IMR-90 (cell line): ENCODE measurements at regions not wholly inside any gene's neighbourhood (a gene's known extent, or its start where the extent isn't known, plus 50 kb on each side); places are given as distances from the start of the nearest gene placed in this dataset.
A peak's percentile ranks its signal among the peaks of the same experiment; 100 is the strongest.

Experiments
- ATAC-seq: fragments of 200-7000 bp; cut with Tn5 transposase; 2 replicates; pipeline ENCODE4 v1.9.1; 2020; ENCODE audit warnings: low read depth, mild to moderate bottlenecking, moderate library complexity
- BruUV-seq: library from RNA; stranded (reverse); fragments of 400-500 nt; replicated peaks from 2 replicates; lab custom pipeline; 2021; lab: Mats Ljungman, UMichigan
- CTCF ChIA-PET: fragments of 300-600 bp; formaldehyde crosslinking; extraction: SDS; loops from one replicate; lab custom pipeline; 2021; ENCODE audit warnings: antibody characterized with exemption; lab: Yijun Ruan, JAX
- POLR2A ChIA-PET: fragments of 300-600 bp; sonication (Branson Sonifier 250); formaldehyde crosslinking; loops from one replicate; lab custom pipeline; 2022; ENCODE audit warnings: antibody characterized with exemption; ENCODE audit not compliant: unreplicated experiment; lab: Charles Lee
- DNase-seq: peaks from one replicate; pipeline ENCODE4 v3.0.0; 2013
- H2AFZ ChIP-seq: replicated peaks from 2 replicates; pipeline ENCODE3; 2013; ENCODE audit warnings: low read length, mild to moderate bottlenecking; ENCODE audit not compliant: poor library complexity
- H2AK5ac ChIP-seq: 2 replicates; pipeline ENCODE4 v1.6.1; 2013; ENCODE audit warnings: low read depth, low read length, inconsistent platforms
- H2AK9ac ChIP-seq: replicated peaks from 2 replicates; pipeline ENCODE3; 2013; ENCODE audit warnings: mild to moderate bottlenecking, low read depth, low read length, moderate library complexity; ENCODE audit not compliant: poor library complexity
- H2BK120ac ChIP-seq: 2 replicates; pipeline ENCODE4 v1.6.1; 2013; ENCODE audit warnings: low read depth, low read length, inconsistent platforms
- H2BK15ac ChIP-seq: 3 replicates; pipeline ENCODE4 v1.6.1; 2013; ENCODE audit warnings: low read depth, low read length, inconsistent platforms
- H2BK20ac ChIP-seq: 2 replicates; pipeline ENCODE4 v1.6.1; 2013; ENCODE audit warnings: low read depth, mild to moderate bottlenecking, inconsistent platforms, low read length, moderate library complexity
- H2BK5ac ChIP-seq: 2 replicates; pipeline ENCODE4 v1.6.1; 2013; ENCODE audit warnings: mild to moderate bottlenecking, low read depth, low read length, inconsistent platforms; ENCODE audit not compliant: poor library complexity, severe bottlenecking
- H3K14ac ChIP-seq: replicated peaks from 2 replicates; pipeline ENCODE4 v1.6.1; 2013; ENCODE audit warnings: low read depth, low read length, inconsistent platforms
- H3K18ac ChIP-seq: 2 replicates; pipeline ENCODE4 v1.6.1; 2013; ENCODE audit warnings: low read depth, low read length, control low read depth
- H3K23ac ChIP-seq: 2 replicates; pipeline ENCODE4 v1.6.1; 2013; ENCODE audit warnings: low read depth, low read length, inconsistent platforms
- H3K27ac ChIP-seq: 2 replicates; pipeline ENCODE4 v1.5.1; 2013; ENCODE audit warnings: mild to moderate bottlenecking, control low read depth, low read length; ENCODE audit not compliant: insufficient read depth
- H3K27me3 ChIP-seq: 2 replicates; pipeline ENCODE4 v1.6.1; 2013; ENCODE audit warnings: low read length; ENCODE audit not compliant: control insufficient read depth, insufficient read depth
- H3K36me3 ChIP-seq: 2 replicates; pipeline ENCODE4 v1.6.1; 2013; ENCODE audit warnings: low read length, mixed read lengths; ENCODE audit not compliant: control insufficient read depth, insufficient read depth
- H3K4ac ChIP-seq: 2 replicates; pipeline ENCODE4 v1.6.1; 2013; ENCODE audit warnings: low read depth, low read length, inconsistent platforms
- H3K4me1 ChIP-seq: 2 replicates; pipeline ENCODE4 v1.6.1; 2013; ENCODE audit warnings: low read length, mixed read lengths; ENCODE audit not compliant: control insufficient read depth, insufficient read depth
- H3K4me2 ChIP-seq: 2 replicates; pipeline ENCODE4 v1.6.1; 2013; ENCODE audit warnings: low read depth, mild to moderate bottlenecking, control low read depth, low read length, moderate library complexity
- H3K4me3 ChIP-seq: 2 replicates; pipeline ENCODE4 v1.5.1; 2013; ENCODE audit warnings: low read depth, mild to moderate bottlenecking, control low read depth, low read length, moderate library complexity; ENCODE audit not compliant: insufficient read depth
- H3K56ac ChIP-seq: 2 replicates; pipeline ENCODE4 v1.6.1; 2013; ENCODE audit warnings: low read length, inconsistent platforms; ENCODE audit not compliant: insufficient read depth; ENCODE audit errors: extremely low read depth
- H3K79me1 ChIP-seq, 2 experiments: 2 replicates each; pipeline ENCODE4 v1.6.1; 2013; ENCODE audit warnings: low read length in 2 of 2, inconsistent platforms in 1 of 2, low read depth in 1 of 2
- H3K9ac ChIP-seq: 2 replicates; pipeline ENCODE4 v1.6.1; 2013; ENCODE audit warnings: low read depth, low read length, control low read depth
- H3K9me1 ChIP-seq: 2 replicates; pipeline ENCODE4 v1.6.1; 2013; ENCODE audit warnings: low read length, inconsistent platforms; ENCODE audit not compliant: insufficient read depth
- H3K9me3 ChIP-seq: 2 replicates; pipeline ENCODE4 v1.6.1; 2013; ENCODE audit warnings: low read length; ENCODE audit not compliant: control insufficient read depth, insufficient read depth
- H4K20me1 ChIP-seq: 2 replicates; pipeline ENCODE4 v1.6.1; 2013; ENCODE audit warnings: low read length, inconsistent platforms; ENCODE audit not compliant: insufficient read depth
- H4K5ac ChIP-seq: 2 replicates; pipeline ENCODE4 v1.6.1; 2013; ENCODE audit warnings: mild to moderate bottlenecking, low read depth, low read length, control low read depth
- H4K8ac ChIP-seq, 2 experiments: 2 replicates each; pipeline ENCODE4 v1.6.1; 2013; ENCODE audit warnings: low read depth in 2 of 2, low read length in 2 of 2, control low read depth in 1 of 2, inconsistent platforms in 1 of 2
- H4K91ac ChIP-seq: 2 replicates; pipeline ENCODE4 v1.6.1; 2013; ENCODE audit warnings: low read depth, low read length, inconsistent platforms; ENCODE audit not compliant: insufficient read depth
- BHLHE40 ChIP-seq: fragments of 150-350 bp; IDR thresholded peaks from 2 replicates; pipeline ENCODE4 v1.6.1; 2016; ENCODE audit warnings: mild to moderate bottlenecking, low read depth, low read length
- CTCF ChIP-seq: conservative IDR thresholded peaks from 2 replicates; pipeline ENCODE4 v1.5.1; 2012; ENCODE audit warnings: mild to moderate bottlenecking, low read depth, low read length, improper control_type of control experiment
- MAFK ChIP-seq: IDR thresholded peaks from 2 replicates; pipeline ENCODE4 v1.6.1; 2012; ENCODE audit warnings: low read depth, low read length, improper control_type of control experiment
- MXI1 ChIP-seq: IDR thresholded peaks from 2 replicates; pipeline ENCODE4 v1.6.1; 2012; ENCODE audit warnings: low read depth, mild to moderate bottlenecking, low read length, moderate library complexity, borderline replicate concordance
- NFE2L2 ChIP-seq: fragments of 150-350 bp; IDR thresholded peaks from 2 replicates; pipeline ENCODE4 v1.6.1; 2016; ENCODE audit warnings: low read depth, mild to moderate bottlenecking, low read length
- POLR2A ChIP-seq: IDR thresholded peaks from 2 replicates; pipeline ENCODE4 v1.6.1; 2012; ENCODE audit warnings: mild to moderate bottlenecking, low read depth, low read length
- RAD21 ChIP-seq: IDR thresholded peaks from 2 replicates; pipeline ENCODE4 v1.6.1; 2012; ENCODE audit warnings: low read length, improper control_type of control experiment
- RCOR1 ChIP-seq: IDR thresholded peaks from 2 replicates; pipeline ENCODE4 v1.6.1; 2012; ENCODE audit warnings: mild to moderate bottlenecking, low read length, improper control_type of control experiment; ENCODE audit not compliant: insufficient replicate concordance
- SMC3 ChIP-seq: fragments of 150-350 bp; IDR thresholded peaks from 2 replicates; pipeline ENCODE4 v1.6.1; 2016; ENCODE audit warnings: low read depth, mild to moderate bottlenecking, antibody characterized with exemption, low read length, moderate library complexity
- USF2 ChIP-seq: fragments of 150-350 bp; IDR thresholded peaks from 2 replicates; pipeline ENCODE4 v1.6.1; 2017; ENCODE audit warnings: mild to moderate bottlenecking, antibody characterized with exemption, low read length, low read depth
- WGBS, 2 experiments: methylation state at CpG; one replicate each; pipeline versions ENCODE4 v1.1.5 to v1.1.7; 2013; ENCODE audit warnings: missing lambda C conversion rate in 2 of 2; ENCODE audit not compliant: insufficient read length in 1 of 2; ENCODE audit errors: extremely low coverage in 2 of 2; 5-methylcytosine and 5-hydroxymethylcytosine counted together
- dilution Hi-C: fragments of 300-500 bp; cut with HindIII; formaldehyde crosslinking; loops from one replicate; pipeline ENCODE4 v1.14.3; 2018; ENCODE audit warnings: low sequenced_read_pairs; ENCODE audit not compliant: unreplicated experiment
- in situ Hi-C: fragments of 300-500 bp; cut with MboI; formaldehyde crosslinking; loops from 3 replicates; pipeline ENCODE4 v1.14.3; 2019; ENCODE audit warnings: low sequenced_read_pairs, inconsistent platforms, mixed read lengths
- intact Hi-C: fragments of 100-400 bp; cut with micrococcal nuclease; formaldehyde crosslinking; loops from 2 replicates; pipeline ENCODE4 v1.10.0; 2022

- ChIA-PET POLR2A (interaction anchor here (0.6 kb wide), 1 partner anchor 10 kb away, joined by 3 read pairs; no protein-coding TSS in a partner anchor), CTCF (no interaction called here)
- H3K36me3 ChIP-seq, result no peaks in the 10 kb centered on the region
- H3K14ac ChIP-seq, result no peak overlapping the region; the same call in 1 of the 2 replicates
- intact Hi-C loops (loop anchor here (5.0 to 10.0 kb wide), 3 partner anchors 88 to 630 kb away; no protein-coding TSS in a partner anchor), dilution Hi-C loops (no loop called here), in situ Hi-C loops (no loop called here)
- H3K79me1 ChIP-seq, result no peaks in the 10 kb centered on the region
- H3K27ac ChIP-seq, result peak overlapping the region; percentile 24; the same call in 1 of the 2 replicates
- TF ChIP-seq CTCF (no peak), RAD21 (no peak), MAFK (no peak), USF2 (no peak), POLR2A (no peak), MXI1 (no peak), NFE2L2 (no peak), SMC3 (no peak), RCOR1 (no peak), BHLHE40 (no peak)
- no peaks in the 10 kb centered on the region for H3K27me3 ChIP-seq
- H2BK5ac ChIP-seq, result peak overlapping the region; percentile 96
- no peaks in the 10 kb centered on the region for H3K9me3 ChIP-seq
- peak overlapping the region; percentile 91 for H2BK120ac ChIP-seq
- no peak overlapping the region for H2AK9ac ChIP-seq
- H3K18ac ChIP-seq, result peak overlapping the region; percentile 61
- 0 out of 2 replicates have a peak overlapping the region, but pooled peaks have one; percentile 18 for H3K56ac ChIP-seq
- H2BK20ac ChIP-seq, result peak overlapping the region; percentile 94
- no peak overlapping the region for H3K4me3 ChIP-seq
- no CpG with 5 or more reads among the region's 1 CpG for WGBS, 2 experiments
- peak overlapping the region; percentile 92 for H3K4ac ChIP-seq
- H3K4me1 ChIP-seq, result peaks cover 4% of the 10 kb centered on the region
- peak; percentile 40 for DNase-seq
- 0 out of 3 replicates have a peak overlapping the region, but pooled peaks have one; percentile 16 for H2BK15ac ChIP-seq
- H4K91ac ChIP-seq, result peak overlapping the region; percentile 88; the same call in 1 of the 2 replicates
- BruUV-seq, result no TSS peak
- peaks cover 3% of the 10 kb centered on the region for H3K9me1 ChIP-seq
- no peak overlapping the region; the same call in 1 of the 2 replicates for H3K4me2 ChIP-seq
- no peak overlapping the region; the same call in 1 of the 2 replicates for H3K9ac ChIP-seq
- H4K8ac ChIP-seq, result peak overlapping the region in 1 of 2 experiments; percentile 77; a peak in 2 of 4 replicates
- H2AFZ ChIP-seq, result no peak overlapping the region
- peak overlapping the region; percentile 67; the same call in 1 of the 2 replicates for H3K23ac ChIP-seq
- H4K5ac ChIP-seq, result peak overlapping the region; percentile 68
- H2AK5ac ChIP-seq, result peak overlapping the region; percentile 32; the same call in 1 of the 2 replicates
- ATAC-seq, result peak; percentile 52
- no peaks in the 10 kb centered on the region for H4K20me1 ChIP-seq
Measured at GRCh38 chr2:226514895-226515294, 284.7 kb downstream of the IRS1 start.
